Activated CD8-positive, alpha-beta T cell treated with anti-CD3 and anti-CD28 coated beads, Interleukin-2, amount 10 ng/mL, durations not matched to agents 7 days and 5 days (primary cell): ENCODE measurements at regions not wholly inside any gene's neighbourhood (a gene's known extent, or its start where the extent isn't known, plus 50 kb on each side); places are given as distances from the start of the nearest gene placed in this dataset.
"Not testable (repeated sequence)": the region's sequence is repeated elsewhere in the genome, so short reads cannot be mapped to it uniquely, and the experiment has no call there.

Experiments used
- ATAC-seq: fragments of 150-1000 bp; cut with Tn5 transposase; one replicate; pipeline ENCODE4 v1.10.0; 2021; ENCODE audit warnings: moderate library complexity
- CTCF ChIA-PET: fragments of 350-600 bp; sonication (Branson Sonifier 250); formaldehyde crosslinking; loops from one replicate; lab custom pipeline; 2021; ENCODE audit warnings: antibody characterized with exemption; lab: Charles Lee
- POLR2A ChIA-PET: fragments of 350-600 bp; sonication (Branson Sonifier 250); formaldehyde crosslinking; loops from one replicate; lab custom pipeline; 2021; ENCODE audit warnings: antibody characterized with exemption; lab: Charles Lee
- DNase-seq: peaks from one replicate; pipeline ENCODE4 v3.0.0-alpha.2; 2020
- H3K27ac Mint-ChIP-seq: one replicate; pipeline ENCODE4 v1.8.0; 2021; ENCODE audit warnings: mild to moderate bottlenecking, mixed read lengths
- H3K27me3 Mint-ChIP-seq: one replicate; pipeline ENCODE4 v1.8.0; 2021; ENCODE audit warnings: low read depth, mixed read lengths
- H3K36me3 Mint-ChIP-seq: one replicate; pipeline ENCODE4 v1.8.0; 2021; ENCODE audit warnings: low read depth, mixed read lengths
- H3K4me1 Mint-ChIP-seq: one replicate; pipeline ENCODE4 v1.8.0; 2021; ENCODE audit warnings: low read depth, mixed read lengths
- H3K4me3 Mint-ChIP-seq: one replicate; pipeline ENCODE4 v1.8.0; 2021; ENCODE audit warnings: mild to moderate bottlenecking, mixed read lengths
- H3K9me3 Mint-ChIP-seq: one replicate; pipeline ENCODE4 v1.8.0; 2022; ENCODE audit warnings: mixed read lengths; ENCODE audit not compliant: insufficient read depth

DNA sequence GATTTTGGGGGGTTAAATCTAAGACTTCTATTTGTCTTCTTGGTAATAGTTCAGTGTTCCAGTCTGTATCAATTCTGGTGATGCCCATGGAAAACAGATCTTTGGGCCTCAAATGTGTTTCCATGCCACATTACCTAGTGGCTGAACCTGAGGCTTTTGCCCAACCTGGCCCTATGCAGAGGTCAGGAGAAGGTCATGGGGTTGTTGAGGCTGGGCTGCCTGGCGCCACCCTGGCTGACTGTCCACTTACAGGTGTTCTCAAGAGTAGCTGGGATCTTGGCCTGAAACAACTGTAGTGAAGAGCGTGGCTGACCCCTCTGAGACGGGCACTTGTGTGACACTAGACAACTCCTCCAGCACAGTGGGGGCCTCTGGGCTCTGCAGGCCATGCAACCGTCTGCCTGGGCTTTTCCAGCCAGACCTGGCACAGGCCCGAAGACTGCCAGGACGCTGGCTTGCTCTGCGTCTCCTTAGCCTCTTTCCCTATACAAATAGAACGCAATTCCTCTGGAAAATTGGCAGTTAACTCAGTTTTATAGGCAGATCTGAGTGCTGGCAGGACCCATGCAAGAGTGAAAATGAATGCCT, 127.8 kb downstream of the TRIM43 start:
- Mint-ChIP-seq H3K36me3 (no peaks in the 10 kb centered on the region), H3K4me1 (no peaks in the 10 kb centered on the region), H3K4me3 (no peak overlapping the region), H3K9me3 (no peaks in the 10 kb centered on the region), H3K27me3 (no peaks in the 10 kb centered on the region), H3K27ac (no peak overlapping the region)
- no peak for DNase-seq
- ChIA-PET CTCF (no interaction called here), POLR2A (no interaction called here)
- no peak for ATAC-seq

DNA sequence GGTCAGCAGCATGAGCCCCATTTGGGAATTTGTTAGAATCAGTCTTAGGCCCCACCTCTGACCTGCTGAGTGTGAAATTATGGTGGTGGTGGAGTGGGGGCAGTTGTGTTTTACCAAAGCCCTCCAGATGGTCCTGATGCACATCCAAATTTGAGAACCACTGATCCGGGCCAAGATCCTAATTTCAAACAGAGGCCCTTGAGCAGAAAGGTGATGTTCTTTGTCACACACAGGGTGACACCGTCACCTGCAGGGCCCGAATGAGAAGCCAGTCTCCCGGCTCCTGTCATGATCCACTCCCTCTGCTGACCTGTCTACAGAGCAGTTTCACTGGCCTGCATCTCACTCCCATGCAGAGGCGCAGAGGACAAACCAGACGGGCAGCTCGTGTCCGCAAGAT, 129.9 kb downstream of the TRIM43 start:
- no peak for ATAC-seq

GRCh38 chr2:95722131-95722697, 130.4 kb downstream of the TRIM43 start:
- no peak for ATAC-seq
- POLR2A ChIA-PET = no interaction called here
- CTCF ChIA-PET = no interaction called here
- Mint-ChIP-seq H3K27ac (no peak overlapping the region), H3K4me3 (no peak overlapping the region), H3K9me3 (no peaks in the 10 kb centered on the region), H3K4me1 (no peaks in the 10 kb centered on the region), H3K27me3 (no peaks in the 10 kb centered on the region), H3K36me3 (no peaks in the 10 kb centered on the region)
- no peak for DNase-seq

More for the DNA sequence above, 129.9 kb downstream of the TRIM43 start:
- ChIA-PET CTCF (no interaction called here), POLR2A (no interaction called here)
- Mint-ChIP-seq H3K27me3 (no peaks in the 10 kb centered on the region), H3K4me3 (no peak overlapping the region), H3K9me3 (no peaks in the 10 kb centered on the region), H3K27ac (no peak overlapping the region), H3K4me1 (no peaks in the 10 kb centered on the region), H3K36me3 (no peaks in the 10 kb centered on the region)
- DNase-seq = no peak

- DNase-seq, H3K27ac Mint-ChIP-seq, CTCF ChIA-PET, POLR2A ChIA-PET, H3K4me3 Mint-ChIP-seq, H3K9me3 Mint-ChIP-seq, H3K27me3 Mint-ChIP-seq, ATAC-seq, H3K4me1 Mint-ChIP-seq, H3K36me3 Mint-ChIP-seq: not testable (repeated sequence)
Measured at GRCh38 chr2:95723627-95724210, 131.9 kb downstream of the TRIM43 start.

GRCh38 chr2:95725191-95725590, 133.4 kb downstream of the TRIM43 start:
- H3K36me3 Mint-ChIP-seq, H3K9me3 Mint-ChIP-seq, H3K27ac Mint-ChIP-seq, DNase-seq, POLR2A ChIA-PET, CTCF ChIA-PET, H3K27me3 Mint-ChIP-seq, ATAC-seq, H3K4me3 Mint-ChIP-seq, H3K4me1 Mint-ChIP-seq: not testable (repeated sequence)

DNA sequence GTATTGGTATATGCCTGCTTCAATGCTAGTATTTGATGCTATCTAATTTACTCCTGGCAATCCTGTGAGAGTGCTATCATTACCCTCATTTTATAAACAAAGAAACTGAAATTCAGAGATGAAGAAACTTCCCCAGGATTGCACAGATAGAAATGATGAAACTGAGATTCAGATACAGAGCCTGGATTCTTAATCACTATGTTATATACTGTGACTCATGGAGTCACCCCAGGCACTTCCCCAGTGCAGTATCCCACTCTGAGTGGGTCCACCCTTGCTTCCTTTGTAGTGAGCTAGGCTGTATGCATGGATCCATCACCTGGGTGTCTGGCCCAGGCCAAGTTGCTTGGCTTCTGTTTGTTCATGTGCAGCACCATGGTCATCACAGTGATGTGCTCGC, 133.9 kb downstream of the TRIM43 start:
- CTCF ChIA-PET, H3K27me3 Mint-ChIP-seq, H3K27ac Mint-ChIP-seq, H3K4me1 Mint-ChIP-seq, H3K4me3 Mint-ChIP-seq, H3K9me3 Mint-ChIP-seq, ATAC-seq, DNase-seq, POLR2A ChIA-PET, H3K36me3 Mint-ChIP-seq: not testable (repeated sequence)

DNA sequence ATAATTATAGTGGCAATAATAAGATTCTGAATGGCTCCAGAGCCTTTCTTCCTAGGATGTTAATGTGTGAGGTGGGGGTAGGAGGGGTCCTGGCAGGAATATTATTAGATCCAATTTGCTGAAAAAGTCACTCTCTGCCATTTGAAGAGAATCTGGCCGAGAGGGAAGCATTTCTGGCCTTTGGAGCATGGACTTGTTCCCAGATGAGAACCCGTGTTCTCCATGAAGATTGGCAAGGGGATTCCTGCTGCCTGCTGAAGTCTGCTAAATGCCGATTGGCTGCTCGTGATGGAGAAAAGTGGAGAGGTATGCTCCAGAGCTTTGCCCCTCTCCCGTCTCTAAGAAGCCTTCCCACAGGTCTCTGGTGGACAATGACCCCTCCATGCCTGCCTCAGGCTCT, 135.6 kb downstream of the TRIM43 start:
- H3K27ac Mint-ChIP-seq, H3K4me1 Mint-ChIP-seq, ATAC-seq: not testable (repeated sequence)

GRCh38 chr2:95728878-95729596, 137.2 kb downstream of the TRIM43 start:
- CTCF ChIA-PET = no interaction called here
- no peaks in the 10 kb centered on the region for H3K36me3 Mint-ChIP-seq

More for the DNA sequence above, 135.6 kb downstream of the TRIM43 start:
- DNase-seq, CTCF ChIA-PET, H3K36me3 Mint-ChIP-seq, H3K27me3 Mint-ChIP-seq, H3K9me3 Mint-ChIP-seq, H3K4me3 Mint-ChIP-seq, POLR2A ChIA-PET: not testable (repeated sequence)

DNA sequence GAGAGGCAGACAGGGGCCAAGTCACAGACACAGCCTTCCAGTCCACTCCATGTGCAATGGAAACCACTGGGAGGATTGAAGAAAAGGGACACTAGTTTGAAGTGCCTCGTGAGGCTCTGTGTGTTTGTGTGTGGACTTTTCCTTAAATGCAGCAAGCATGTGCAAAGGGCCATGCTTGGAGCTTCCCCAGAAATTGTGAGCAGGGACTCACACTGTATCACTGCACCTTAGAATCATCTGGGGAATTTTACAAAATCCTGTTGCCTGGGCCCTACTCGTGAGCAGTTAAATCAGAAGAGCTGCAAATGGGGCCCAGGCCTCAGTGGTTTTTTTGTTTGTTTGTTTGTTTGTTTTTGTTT, 137.8 kb downstream of the TRIM43 start:
- DNase-seq (no peak), ATAC-seq (no peak)
- ChIA-PET CTCF (no interaction called here), POLR2A (no interaction called here)
- H3K4me1 Mint-ChIP-seq = no peaks in the 10 kb centered on the region
- no peaks in the 10 kb centered on the region for H3K9me3 Mint-ChIP-seq
- peaks cover 3% of the 10 kb centered on the region for H3K27me3 Mint-ChIP-seq
- H3K36me3 Mint-ChIP-seq = no peaks in the 10 kb centered on the region
- H3K4me3 Mint-ChIP-seq = no peak overlapping the region
- no peak overlapping the region for H3K27ac Mint-ChIP-seq

More at GRCh38 chr2:95728878-95729596, 137.2 kb downstream of the TRIM43 start:
- ATAC-seq (peak; percentile 63), DNase-seq (peak; percentile 61)
- POLR2A ChIA-PET = no interaction called here
- H3K9me3 Mint-ChIP-seq = no peaks in the 10 kb centered on the region
- H3K4me1 Mint-ChIP-seq = no peaks in the 10 kb centered on the region
- peaks cover 3% of the 10 kb centered on the region for H3K27me3 Mint-ChIP-seq
- H3K27ac Mint-ChIP-seq = no peak overlapping the region
- H3K4me3 Mint-ChIP-seq = no peak overlapping the region

DNA sequence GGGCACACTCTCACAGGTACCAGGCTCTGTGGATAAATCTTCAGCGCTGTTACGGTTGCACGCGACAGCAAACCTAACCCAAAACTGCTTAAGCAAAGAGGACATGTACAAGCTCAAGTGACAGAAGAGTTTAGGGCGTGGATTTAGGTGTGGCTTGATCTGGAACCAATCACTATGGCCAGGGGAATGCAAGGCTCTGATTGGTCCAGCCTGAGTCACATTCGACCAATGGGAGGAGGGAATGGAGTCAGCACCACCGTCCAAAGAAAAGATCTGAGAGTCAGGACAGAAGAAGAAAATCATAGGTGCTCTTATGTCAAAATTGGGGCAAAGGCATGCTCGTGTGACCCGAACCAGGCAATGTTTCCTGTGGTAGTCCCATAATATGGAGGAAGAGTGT, 139.0 kb downstream of the TRIM43 start:
- ChIA-PET POLR2A (no interaction called here), CTCF (no interaction called here)
- peaks cover 7% of the 10 kb centered on the region for H3K27me3 Mint-ChIP-seq
- H3K4me1 Mint-ChIP-seq = no peaks in the 10 kb centered on the region
- H3K9me3 Mint-ChIP-seq = no peaks in the 10 kb centered on the region
- ATAC-seq (no peak), DNase-seq (no peak)
- H3K4me3 Mint-ChIP-seq = no peak overlapping the region
- H3K27ac Mint-ChIP-seq = no peak overlapping the region
- H3K36me3 Mint-ChIP-seq = no peaks in the 10 kb centered on the region

- CTCF ChIA-PET = no interaction called here
- Mint-ChIP-seq H3K9me3 (no peaks in the 10 kb centered on the region), H3K27me3 (peaks cover 17% of the 10 kb centered on the region), H3K36me3 (no peaks in the 10 kb centered on the region), H3K4me1 (no peaks in the 10 kb centered on the region), H3K4me3 (no peak overlapping the region), H3K27ac (no peak overlapping the region)
- DNase-seq (no peak), ATAC-seq (no peak)
- POLR2A ChIA-PET = no interaction called here
Measured at GRCh38 chr2:95734976-95735890, 143.4 kb downstream of the TRIM43 start.
